NCI-H82 (cell line): ENCODE measurements at regions not wholly inside any gene's neighbourhood (a gene's known extent, or its start where the extent isn't known, plus 50 kb on each side); places are given as distances from the start of the nearest gene placed in this dataset.

Experiments
- DNase-seq: peaks from one replicate; lab custom pipeline; 2025; lab: John Stamatoyannopoulos, UW

DNA sequence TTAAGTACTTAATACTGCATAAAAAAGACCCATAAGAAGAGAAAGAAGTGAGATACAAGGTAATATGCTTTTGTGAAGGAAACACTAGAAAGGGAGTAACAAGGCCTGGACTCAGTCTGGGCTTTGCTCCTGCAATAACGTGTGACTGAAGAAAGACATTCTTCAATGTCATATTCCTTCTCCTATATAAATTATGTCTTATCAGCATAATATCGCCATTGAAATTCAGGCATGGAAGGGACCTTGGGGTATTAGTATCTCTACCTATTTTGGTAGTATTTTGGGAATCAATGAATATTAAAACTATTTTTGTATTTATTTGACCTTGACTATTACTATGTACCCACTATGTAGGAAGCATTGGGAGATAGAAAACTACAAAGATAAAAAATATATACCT, 62.2 kb upstream of the GIMD1 start:
- DNase-seq: no peak

- no peak for DNase-seq
Measured at GRCh38 chr4:106429885-106430284, 61.3 kb upstream of the GIMD1 start.

DNA sequence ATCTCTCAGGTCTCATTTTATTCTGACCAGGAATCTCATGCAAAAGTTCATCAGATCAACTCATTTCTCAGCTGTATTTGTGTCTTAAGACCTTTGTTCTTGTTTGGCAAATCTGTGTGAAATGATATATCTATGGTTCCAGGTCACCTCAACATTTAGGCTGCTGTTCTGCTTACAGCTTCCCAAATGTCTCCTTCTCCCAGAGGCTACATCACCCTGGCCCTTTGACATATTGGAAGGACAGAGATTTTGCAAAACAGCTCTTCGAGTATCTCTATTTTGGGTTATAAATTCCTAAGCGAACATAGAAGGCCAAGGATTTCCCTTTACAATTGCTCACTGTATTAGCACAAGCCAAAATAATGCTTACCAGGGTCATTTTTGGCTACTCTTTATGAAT, 57.5 kb upstream of the GIMD1 start:
- DNase-seq: no peak

DNA sequence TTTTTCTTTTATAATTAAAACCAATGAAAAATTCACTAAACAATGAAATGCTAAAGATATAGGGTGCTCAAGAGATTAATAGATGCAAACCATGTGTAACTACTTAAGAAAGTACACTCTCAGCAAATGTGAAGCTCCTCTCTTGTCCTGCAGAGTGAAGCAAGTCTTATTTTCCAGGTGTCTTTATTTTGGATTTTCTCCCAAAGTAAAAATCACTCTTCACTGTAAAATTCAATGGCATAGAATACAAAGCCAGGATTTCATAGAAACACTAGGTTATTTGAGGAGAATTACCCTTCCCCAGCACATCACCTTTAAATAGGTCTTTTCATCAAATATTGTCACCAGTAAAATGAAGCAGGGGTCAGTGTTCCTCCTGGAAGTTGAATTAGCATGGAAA, 57.0 kb upstream of the GIMD1 start:
- no peak for DNase-seq

GRCh38 chr4:106424426-106424825, 55.8 kb upstream of the GIMD1 start:
- DNase-seq: no peak

DNA sequence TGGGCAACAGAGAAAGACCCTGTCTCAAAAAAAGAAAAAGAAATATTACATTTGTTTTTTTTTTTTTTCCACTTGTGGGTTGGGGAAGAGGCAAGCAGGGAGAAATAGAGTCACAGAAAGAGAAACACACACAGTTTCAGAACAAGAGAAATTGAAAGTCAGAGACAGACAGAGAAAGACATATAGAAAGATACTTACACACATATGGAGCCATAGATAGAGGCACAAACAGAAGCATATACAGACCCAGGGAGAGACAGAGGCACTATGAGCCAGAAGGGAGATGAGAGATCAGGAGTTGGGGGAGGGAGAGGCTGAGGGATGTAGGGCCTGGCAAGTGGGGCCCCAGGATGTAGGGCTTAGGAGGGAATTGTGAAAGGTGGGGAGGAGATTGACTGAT, 55.2 kb upstream of the GIMD1 start:
- DNase-seq: no peak

DNA sequence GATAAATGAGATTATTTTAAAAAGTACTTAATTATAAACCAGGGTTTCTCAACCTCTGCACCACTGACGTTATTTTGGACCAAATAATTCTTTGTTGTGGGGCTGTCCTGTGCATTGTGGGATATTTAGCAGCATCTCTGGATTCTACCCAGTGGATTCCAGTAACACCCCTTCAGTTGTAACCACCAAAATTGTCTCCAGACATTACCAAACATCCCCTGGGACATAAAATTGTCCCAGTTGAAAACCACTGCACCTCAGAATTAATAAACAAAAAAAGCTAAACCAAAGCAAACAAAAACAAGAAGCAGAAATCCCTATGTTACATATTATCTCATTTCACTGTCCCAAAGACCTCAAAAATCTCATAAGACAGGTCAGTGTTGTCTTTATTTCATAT, 54.2 kb upstream of the GIMD1 start:
- no peak for DNase-seq

DNA sequence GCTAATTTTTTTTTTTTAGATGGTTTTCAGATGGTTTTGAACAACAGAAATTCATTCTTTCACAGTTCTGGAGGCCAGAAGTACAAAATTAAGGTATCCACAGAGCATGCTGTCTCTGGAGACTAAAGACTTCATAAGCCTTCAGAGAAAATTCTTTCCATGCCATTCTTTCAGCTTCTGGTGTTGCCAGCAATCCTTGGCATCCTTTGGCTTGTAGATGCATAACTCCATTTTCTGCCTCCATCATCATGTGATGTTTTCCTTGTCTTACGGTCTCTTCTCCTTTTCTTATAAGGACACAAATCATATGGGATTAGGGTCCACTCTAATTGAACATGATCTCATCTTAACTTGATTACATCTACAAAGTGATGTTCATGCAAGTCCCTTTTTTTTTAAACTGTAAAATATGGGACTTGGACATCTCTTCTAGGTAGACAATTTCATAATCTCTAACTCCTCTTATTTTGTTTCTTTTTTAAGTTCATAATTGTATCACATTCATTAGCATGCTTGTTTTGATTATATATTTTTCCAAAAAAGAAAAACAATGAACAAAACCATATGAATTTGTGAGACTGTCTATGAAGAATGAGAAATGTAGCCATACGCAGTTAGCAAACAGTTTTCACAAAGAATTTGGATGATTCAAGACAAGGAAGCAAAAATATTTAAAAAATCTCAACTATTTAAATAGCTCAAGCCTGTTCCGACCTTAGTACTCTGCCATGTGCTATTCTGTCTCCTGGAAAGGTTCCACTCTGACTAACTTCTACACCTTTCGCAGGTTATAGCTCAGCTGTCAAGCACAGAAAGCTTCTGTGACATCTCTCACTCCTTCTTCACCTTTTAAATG, 53.1 kb upstream of the GIMD1 start:
- DNase-seq: no peak

GRCh38 chr4:106418444-106418843, 49.9 kb upstream of the GIMD1 start:
- no peak for DNase-seq
